ENCODE measurements at regions not wholly inside any gene's neighbourhood (a gene's known extent, or its start where the extent isn't known, plus 50 kb on each side); places are given as distances from the start of the nearest gene placed in this dataset.

- no peaks in the 10 kb centered on the region for H3K27me3 ChIP-seq (ENCODE audit: control insufficient read depth, insufficient read depth, low read length)
- TF ChIP-seq CTCF (IDR thresholded peaks at IDR 0.05; ENCODE audit: borderline replicate concordance, extremely low read depth, insufficient read depth) = no peak
- no peaks in the 10 kb centered on the region for H3K4me1 ChIP-seq (ENCODE audit: control insufficient read depth in 2 of 3, insufficient read depth in 2 of 3, low read depth in 1 of 3, low read length in 3 of 3)
- DNase-seq = no peak
- no peak overlapping the region for H3K4me3 ChIP-seq (ENCODE audit: low read length in 3 of 3)
- H3K27ac ChIP-seq (ENCODE audit: low read depth in 2 of 2, low read length in 2 of 2) = no peak overlapping the region
- intact Hi-C loops (cut with DNase I) = no loop called here
- H3K9ac ChIP-seq (ENCODE audit: low read length in 3 of 3) = no peak overlapping the region
- H3K9me3 ChIP-seq (ENCODE audit: control insufficient read depth in 2 of 3, insufficient read depth in 1 of 3, low read length in 3 of 3) = no peaks in the 10 kb centered on the region
- FAIRE-seq = no peak
- no peaks in the 10 kb centered on the region for H3K36me3 ChIP-seq (ENCODE audit: control insufficient read depth in 2 of 3, insufficient read depth in 3 of 3, low read length in 3 of 3)
Measured at GRCh38 chr18:2303517-2304238, 267.6 kb downstream of the METTL4 start.

- Histone ChIP-seq H3K4me3 (ENCODE audit: low read length in 3 of 3) (no peak overlapping the region), H3K9me3 (ENCODE audit: control insufficient read depth in 2 of 3, insufficient read depth in 1 of 3, low read length in 3 of 3) (no peaks in the 10 kb centered on the region), H3K36me3 (ENCODE audit: control insufficient read depth in 2 of 3, insufficient read depth in 3 of 3, low read length in 3 of 3) (no peaks in the 10 kb centered on the region), H3K9ac (ENCODE audit: low read length in 3 of 3) (no peak overlapping the region), H3K4me1 (ENCODE audit: control insufficient read depth in 2 of 3, insufficient read depth in 2 of 3, low read depth in 1 of 3, low read length in 3 of 3) (no peaks in the 10 kb centered on the region), H3K27ac (ENCODE audit: low read depth in 2 of 2, low read length in 2 of 2) (no peak overlapping the region), H3K27me3 (ENCODE audit: control insufficient read depth, insufficient read depth, low read length) (no peaks in the 10 kb centered on the region)
- intact Hi-C loops (cut with DNase I) = no loop called here
- no peak for TF ChIP-seq CTCF (IDR thresholded peaks at IDR 0.05; ENCODE audit: borderline replicate concordance, extremely low read depth, insufficient read depth)
- DNase-seq (peak in 1 of 5 donors; percentile 9), FAIRE-seq (no peak)
Measured at GRCh38 chr18:2304378-2305175, 266.7 kb downstream of the METTL4 start.

GRCh38 chr18:2306606-2307005, 264.7 kb downstream of the METTL4 start:
- Histone ChIP-seq H3K9ac (ENCODE audit: low read length in 3 of 3) (no peak overlapping the region), H3K9me3 (ENCODE audit: control insufficient read depth in 2 of 3, insufficient read depth in 1 of 3, low read length in 3 of 3) (no peaks in the 10 kb centered on the region), H3K27ac (ENCODE audit: low read depth in 2 of 2, low read length in 2 of 2) (no peak overlapping the region), H3K27me3 (ENCODE audit: control insufficient read depth, insufficient read depth, low read length) (no peaks in the 10 kb centered on the region), H3K4me1 (ENCODE audit: control insufficient read depth in 2 of 3, insufficient read depth in 2 of 3, low read depth in 1 of 3, low read length in 3 of 3) (no peaks in the 10 kb centered on the region), H3K36me3 (ENCODE audit: control insufficient read depth in 2 of 3, insufficient read depth in 3 of 3, low read length in 3 of 3) (no peaks in the 10 kb centered on the region), H3K4me3 (ENCODE audit: low read length in 3 of 3) (no peak overlapping the region)
- intact Hi-C loops (cut with DNase I) = no loop called here
- no peak for TF ChIP-seq CTCF (IDR thresholded peaks at IDR 0.05; ENCODE audit: borderline replicate concordance, extremely low read depth, insufficient read depth)
- DNase-seq = no peak
- no peak for FAIRE-seq

Data from kidney (tissue), 13 donors.